ENCODE measurements at regions not wholly inside any gene's neighbourhood (a gene's known extent, or its start where the extent isn't known, plus 50 kb on each side); places are given as distances from the start of the nearest gene placed in this dataset.
"Not testable (repeated sequence)": the region's sequence is repeated elsewhere in the genome, so short reads cannot be mapped to it uniquely, and the experiment has no call there.

GRCh38 chr11:50247309-50247874 lies 214.7 kb downstream of the OR4C45 start:
- DNase-seq (ENCODE audit: low spot score): no peak

GRCh38 chr11:50267851-50268250 lies 235.2 kb downstream of the OR4C45 start:
- no peak for DNase-seq (ENCODE audit: low spot score)

GRCh38 chr11:50275133-50275532 lies 242.5 kb downstream of the OR4C45 start:
- no peak for DNase-seq (ENCODE audit: low spot score)

- DNase-seq (ENCODE audit: low spot score): no peak
These were observed 246.1 kb downstream of the OR4C45 start for GRCh38 chr11:50278756-50279155.

GRCh38 chr11:50298182-50298988 lies 265.7 kb downstream of the OR4C45 start:
- DNase-seq (ENCODE audit: low spot score): no peak

DNA sequence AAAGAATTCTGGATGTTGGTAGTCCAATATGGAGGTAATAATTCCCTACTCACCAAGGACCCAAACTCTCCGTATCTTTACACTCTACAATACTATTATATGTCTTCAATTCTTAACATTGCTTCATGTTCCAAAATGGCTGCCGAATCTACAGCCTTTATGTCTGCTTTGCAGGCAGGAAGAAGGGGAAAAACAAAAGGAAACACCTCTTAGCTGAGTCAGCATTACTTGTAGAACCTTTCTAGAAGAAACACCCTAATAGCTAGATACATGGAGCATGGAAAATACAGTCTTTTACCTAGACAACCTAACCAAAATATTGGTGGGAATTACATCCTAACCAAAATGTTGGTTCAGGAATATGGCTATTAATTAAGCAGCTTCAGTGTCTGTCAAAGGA lies 298.0 kb downstream of the OR4C45 start:
- DNase-seq (ENCODE audit: low spot score): not testable (repeated sequence)

- no peak for DNase-seq (ENCODE audit: low spot score)
These were observed 301.2 kb downstream of the OR4C45 start for GRCh38 chr11:50333861-50334260.

DNA sequence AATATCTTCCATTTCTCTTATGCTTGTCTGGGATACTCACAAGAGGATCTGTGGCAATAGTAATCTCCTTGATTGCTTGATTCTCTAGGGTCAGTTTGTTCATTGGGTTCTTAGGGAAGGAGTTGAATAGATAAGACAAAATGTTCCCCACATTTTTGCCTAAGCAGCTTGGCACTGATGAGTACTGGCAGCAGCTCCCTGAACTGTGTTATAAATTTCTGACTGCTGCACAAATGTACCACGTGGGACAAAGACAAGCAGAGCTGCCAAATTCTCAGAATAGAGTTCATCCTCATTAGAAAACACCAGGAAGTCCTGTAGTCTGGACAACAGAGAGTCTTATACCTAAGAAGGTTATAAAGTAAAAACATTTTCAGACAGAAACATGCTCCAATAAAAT lies 304.8 kb downstream of the OR4C45 start:
- not testable (repeated sequence) for DNase-seq (ENCODE audit: low spot score)

- not testable (repeated sequence) for DNase-seq (ENCODE audit: low spot score)
These were observed 315.3 kb downstream of the OR4C45 start for GRCh38 chr11:50348018-50348417.

DNA sequence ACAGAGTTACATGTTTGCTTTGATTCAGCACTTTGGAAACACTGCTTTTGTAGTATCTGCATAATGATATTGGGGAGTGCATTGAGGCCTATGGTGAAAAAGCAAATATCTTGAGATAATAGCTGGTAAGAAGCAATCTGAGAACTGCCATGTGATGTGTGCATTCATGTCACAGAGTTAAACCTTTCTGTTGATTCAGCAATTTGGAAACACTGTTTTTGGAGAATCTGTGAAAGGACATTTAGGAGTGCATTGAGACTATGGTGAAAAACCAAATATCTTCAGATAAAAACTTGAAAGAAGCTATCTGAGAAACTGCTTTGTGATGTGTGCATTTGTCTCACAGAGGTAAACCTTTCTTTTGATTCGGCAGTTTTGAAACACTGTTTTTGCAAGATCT lies 346.8 kb downstream of the OR4C45 start:
- DNase-seq (ENCODE audit: low spot score): no peak

DNA sequence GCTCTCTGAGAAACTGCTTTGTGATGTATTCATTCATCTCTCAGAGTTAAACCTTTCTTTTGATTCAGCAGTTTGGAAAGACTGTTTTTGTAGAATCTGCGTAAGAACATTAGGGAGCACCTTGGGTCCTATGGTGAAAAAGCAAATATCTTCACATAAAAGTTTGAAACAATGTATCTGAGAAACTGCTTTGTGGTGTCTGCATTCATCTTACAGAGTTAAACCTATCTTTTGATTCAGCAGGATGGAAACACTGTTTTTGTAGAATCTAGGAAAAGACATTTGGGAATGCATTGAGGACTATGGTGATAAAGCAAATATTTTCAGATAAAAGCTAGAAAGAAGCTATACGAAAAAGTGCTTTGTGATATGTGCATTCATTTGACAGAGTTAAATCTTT lies 361.3 kb downstream of the OR4C45 start:
- DNase-seq (ENCODE audit: low spot score): no peak

- no peak for DNase-seq (ENCODE audit: low spot score)
These were observed 380.2 kb downstream of the OR4C45 start for GRCh38 chr11:50412832-50413231.

GRCh38 chr11:50423208-50423607 lies 390.5 kb downstream of the OR4C45 start:
- DNase-seq (ENCODE audit: low spot score): no peak

Data from kidney tubule cell (primary cell).